Gastrocnemius medialis (tissue), 4 donors: ENCODE measurements at regions not wholly inside any gene's neighbourhood (a gene's known extent, or its start where the extent isn't known, plus 50 kb on each side); places are given as distances from the start of the nearest gene placed in this dataset.
A peak's percentile ranks its signal among the peaks of the same experiment; 100 is the strongest.

ENCODE experiments used
- ATAC-seq, 2 donors: fragments of 150-250 bp; one replicate each; pipeline ENCODE4 v1.9.1; 2016
- DNase-seq, 2 donors: peaks; one replicate each; pipeline ENCODE4 v3.0.0-alpha.2; 2019
- H3K27ac ChIP-seq, 4 donors: fragments of 200-600 bp; sonication (generic); 1 replicate in 1 of 4; 2 replicates in 3 of 4; pipeline ENCODE4 v1.5.1; 2016 to 2018; ENCODE audit warnings: mild to moderate bottlenecking in 2 of 4, moderate library complexity in 1 of 4
- H3K27me3 ChIP-seq, 3 donors: fragments of 200-600 bp; sonication (generic) in 2 of 3; 1 replicate in 1 of 3; 2 replicates in 2 of 3; pipeline versions ENCODE4 v1.5.1 to v1.6.0; 2016 to 2019; ENCODE audit warnings: mild to moderate bottlenecking in 1 of 3, moderate library complexity in 1 of 3
- H3K36me3 ChIP-seq, 2 donors: fragments of 200-600 bp; sonication (generic) in 1 of 2; one replicate each; pipeline ENCODE4 v1.5.1; 2017 to 2018
- H3K4me1 ChIP-seq, 2 donors: fragments of 200-600 bp; sonication (generic) in 1 of 2; one replicate each; pipeline ENCODE4 v1.5.1; 2016 to 2017; ENCODE audit warnings: mild to moderate bottlenecking in 2 of 2
- H3K4me3 ChIP-seq, 4 donors: fragments of 200-600 bp; sonication (generic) in 3 of 4; 1 replicate in 1 of 4; 2 replicates in 3 of 4; pipeline ENCODE4 v1.5.1; 2016 to 2019; ENCODE audit warnings: mild to moderate bottlenecking in 2 of 4
- H3K9me3 ChIP-seq, 3 donors: fragments of 200-600 bp; sonication (generic) in 2 of 3; 1 replicate in 1 of 3; 2 replicates in 2 of 3; pipeline ENCODE4 v1.5.1; 2016 to 2019
- POLR2A ChIP-seq, 2 donors: fragments of 450-650 bp; IDR thresholded peaks; one replicate each; pipeline ENCODE4 v1.6.1; 2017; ENCODE audit warnings: antibody characterized with exemption in 2 of 2, mild to moderate bottlenecking in 2 of 2, moderate library complexity in 2 of 2
- in situ Hi-C, 4 donors: fragments of 200-750 bp; cut with MboI; loops; one replicate each; pipeline versions ENCODE4 v1.15.0 to v1.8.0; 2017; ENCODE audit warnings: low sequenced_read_pairs in 4 of 4
- intact Hi-C: fragments of 100-400 bp; cut with DNase I; formaldehyde crosslinking; loops from one replicate; pipeline ENCODE4 v1.15.1; 2023; ENCODE audit warnings: low total_unique reads
- TF ChIP-seq, protein P1 (sequence below), 5 experiments: fragments of 450-650 bp in 3 of 5; fragments of 200-600 bp in 2 of 5; sonication (generic) in 2 of 5; IDR thresholded peaks in 4 of 5; conservative IDR thresholded peaks in 1 of 5; 1 replicate in 4 of 5; 2 replicates in 1 of 5; pipeline ENCODE4 v1.5.1; 2016 to 2019; ENCODE audit warnings: antibody characterized with exemption in 5 of 5, mild to moderate bottlenecking in 3 of 5, moderate library complexity in 3 of 5

DNA sequence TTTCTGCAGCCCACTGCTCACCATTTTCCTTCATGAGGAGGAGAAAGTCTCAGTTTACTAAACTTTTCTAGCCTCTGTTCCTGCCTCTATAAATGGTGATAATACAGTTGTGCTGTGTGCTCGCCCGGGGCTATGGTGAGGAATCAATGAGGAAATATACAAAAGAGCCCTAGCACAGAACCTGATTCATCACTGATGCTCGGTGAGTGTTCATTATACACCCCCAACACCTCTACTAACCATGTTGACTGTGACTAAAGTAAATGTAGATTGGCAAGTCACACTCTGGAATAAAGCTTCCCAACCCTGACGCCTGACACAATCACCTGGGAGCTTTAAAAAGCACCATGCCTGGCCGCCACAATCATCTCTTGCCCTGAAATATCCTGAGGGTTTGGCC is 118.8 kb upstream of the CYP1B1 start:
- Histone ChIP-seq H3K27me3 (no peaks in the 10 kb centered on the region), H3K27ac (no peak overlapping the region), H3K4me1 (no peaks in the 10 kb centered on the region), H3K9me3 (no peaks in the 10 kb centered on the region), H3K4me3 (no peak overlapping the region), H3K36me3 (no peaks in the 10 kb centered on the region)
- intact Hi-C loops (no loop called here), in situ Hi-C loops (no loop called here)
- no peak for DNase-seq
- ATAC-seq = no peak
- TF ChIP-seq POLR2A (IDR thresholded peaks at IDR 0.05) = no peak
- TF ChIP-seq, protein P1, sequence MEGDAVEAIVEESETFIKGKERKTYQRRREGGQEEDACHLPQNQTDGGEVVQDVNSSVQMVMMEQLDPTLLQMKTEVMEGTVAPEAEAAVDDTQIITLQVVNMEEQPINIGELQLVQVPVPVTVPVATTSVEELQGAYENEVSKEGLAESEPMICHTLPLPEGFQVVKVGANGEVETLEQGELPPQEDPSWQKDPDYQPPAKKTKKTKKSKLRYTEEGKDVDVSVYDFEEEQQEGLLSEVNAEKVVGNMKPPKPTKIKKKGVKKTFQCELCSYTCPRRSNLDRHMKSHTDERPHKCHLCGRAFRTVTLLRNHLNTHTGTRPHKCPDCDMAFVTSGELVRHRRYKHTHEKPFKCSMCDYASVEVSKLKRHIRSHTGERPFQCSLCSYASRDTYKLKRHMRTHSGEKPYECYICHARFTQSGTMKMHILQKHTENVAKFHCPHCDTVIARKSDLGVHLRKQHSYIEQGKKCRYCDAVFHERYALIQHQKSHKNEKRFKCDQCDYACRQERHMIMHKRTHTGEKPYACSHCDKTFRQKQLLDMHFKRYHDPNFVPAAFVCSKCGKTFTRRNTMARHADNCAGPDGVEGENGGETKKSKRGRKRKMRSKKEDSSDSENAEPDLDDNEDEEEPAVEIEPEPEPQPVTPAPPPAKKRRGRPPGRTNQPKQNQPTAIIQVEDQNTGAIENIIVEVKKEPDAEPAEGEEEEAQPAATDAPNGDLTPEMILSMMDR (IDR thresholded peaks at IDR 0.05 in 4 of 5, conservative IDR thresholded peaks at IDR 0.05 in 1 of 5) = no peak

DNA sequence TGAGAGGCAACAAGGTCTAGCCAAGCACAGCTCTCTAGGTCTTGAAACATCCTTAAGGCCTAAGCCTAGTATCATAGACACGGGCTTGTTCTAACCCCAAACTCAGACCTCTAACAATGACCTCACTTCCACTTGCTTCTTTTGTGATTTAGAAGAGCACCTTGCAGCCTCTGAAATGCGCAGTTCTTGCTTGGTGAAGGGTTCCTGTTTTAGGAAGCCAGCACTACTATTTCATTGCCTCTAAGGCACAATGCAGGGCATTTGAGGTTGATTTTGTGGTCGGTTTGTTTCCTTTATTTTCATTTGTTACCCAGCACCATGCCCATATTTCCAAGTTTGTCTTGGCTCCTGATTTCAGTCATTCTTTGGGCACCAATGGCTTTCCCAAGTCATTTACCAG is 117.0 kb upstream of the CYP1B1 start:
- no peak for TF ChIP-seq POLR2A (IDR thresholded peaks at IDR 0.05)
- TF ChIP-seq, protein P1 (IDR thresholded peaks at IDR 0.05 in 4 of 5, conservative IDR thresholded peaks at IDR 0.05 in 1 of 5) = no peak
- Histone ChIP-seq H3K9me3 (no peaks in the 10 kb centered on the region), H3K4me3 (no peak overlapping the region), H3K4me1 (no peaks in the 10 kb centered on the region), H3K36me3 (no peaks in the 10 kb centered on the region), H3K27me3 (no peaks in the 10 kb centered on the region), H3K27ac (no peak overlapping the region)
- in situ Hi-C loops = no loop called here
- intact Hi-C loops = no loop called here
- ATAC-seq = no peak
- DNase-seq = no peak

DNA sequence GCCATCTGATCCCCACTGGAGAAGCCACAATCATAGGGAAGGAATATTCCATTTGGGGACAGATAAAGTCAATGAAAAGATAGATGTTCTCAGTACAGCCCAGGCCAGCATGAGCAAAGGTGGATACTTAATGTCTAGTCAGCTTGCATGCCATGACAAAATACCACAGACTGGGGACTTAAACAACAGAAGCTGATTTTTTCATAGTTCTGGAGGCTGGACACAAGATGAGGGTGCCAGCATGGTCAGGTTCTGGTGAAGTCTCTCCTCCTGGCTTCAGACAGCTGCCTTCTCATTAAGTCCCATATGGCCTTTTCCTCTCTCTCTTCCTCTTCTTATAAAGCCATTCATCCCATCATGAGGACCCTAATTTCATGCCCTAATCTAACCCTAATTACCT is 116.1 kb upstream of the CYP1B1 start:
- no peak for ATAC-seq
- intact Hi-C loops (no loop called here), in situ Hi-C loops (no loop called here)

DNA sequence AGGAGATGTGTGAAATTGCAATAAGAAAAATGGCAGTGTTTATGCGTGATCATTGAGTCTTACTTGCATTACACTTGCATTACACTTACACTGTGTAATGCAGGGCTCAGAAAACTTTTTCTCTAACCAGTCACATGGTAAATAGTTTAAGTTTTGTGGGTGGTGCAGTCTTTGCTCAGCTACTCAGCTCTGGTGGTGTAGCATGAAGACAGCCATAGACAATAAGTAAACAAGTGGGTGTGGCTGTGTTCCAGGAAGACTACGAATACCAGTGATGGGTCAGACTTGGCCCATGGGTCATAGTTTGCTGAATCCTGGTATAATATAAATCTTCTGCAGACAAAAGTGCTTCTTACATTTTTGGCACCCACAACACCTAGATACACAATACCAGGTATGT is 115.6 kb upstream of the CYP1B1 start:
- H3K4me1 ChIP-seq = no peaks in the 10 kb centered on the region
- intact Hi-C loops = no loop called here
- no peaks in the 10 kb centered on the region for H3K9me3 ChIP-seq
- ATAC-seq (no peak), DNase-seq (no peak)
- H3K27ac ChIP-seq = no peak overlapping the region
- TF ChIP-seq, protein P1 (IDR thresholded peaks at IDR 0.05 in 4 of 5, conservative IDR thresholded peaks at IDR 0.05 in 1 of 5) = no peak
- TF ChIP-seq POLR2A (IDR thresholded peaks at IDR 0.05) = no peak
- no peaks in the 10 kb centered on the region for H3K36me3 ChIP-seq
- in situ Hi-C loops = no loop called here
- no peaks in the 10 kb centered on the region for H3K27me3 ChIP-seq
- no peak overlapping the region for H3K4me3 ChIP-seq

More for the DNA sequence above, 116.1 kb upstream of the CYP1B1 start:
- H3K4me3 ChIP-seq = no peak overlapping the region
- no peaks in the 10 kb centered on the region for H3K9me3 ChIP-seq
- no peak overlapping the region for H3K27ac ChIP-seq
- no peak for TF ChIP-seq POLR2A (IDR thresholded peaks at IDR 0.05)
- TF ChIP-seq, protein P1 (IDR thresholded peaks at IDR 0.05 in 4 of 5, conservative IDR thresholded peaks at IDR 0.05 in 1 of 5) = no peak
- DNase-seq = no peak
- no peaks in the 10 kb centered on the region for H3K4me1 ChIP-seq
- H3K36me3 ChIP-seq = no peaks in the 10 kb centered on the region
- H3K27me3 ChIP-seq = no peaks in the 10 kb centered on the region

DNA sequence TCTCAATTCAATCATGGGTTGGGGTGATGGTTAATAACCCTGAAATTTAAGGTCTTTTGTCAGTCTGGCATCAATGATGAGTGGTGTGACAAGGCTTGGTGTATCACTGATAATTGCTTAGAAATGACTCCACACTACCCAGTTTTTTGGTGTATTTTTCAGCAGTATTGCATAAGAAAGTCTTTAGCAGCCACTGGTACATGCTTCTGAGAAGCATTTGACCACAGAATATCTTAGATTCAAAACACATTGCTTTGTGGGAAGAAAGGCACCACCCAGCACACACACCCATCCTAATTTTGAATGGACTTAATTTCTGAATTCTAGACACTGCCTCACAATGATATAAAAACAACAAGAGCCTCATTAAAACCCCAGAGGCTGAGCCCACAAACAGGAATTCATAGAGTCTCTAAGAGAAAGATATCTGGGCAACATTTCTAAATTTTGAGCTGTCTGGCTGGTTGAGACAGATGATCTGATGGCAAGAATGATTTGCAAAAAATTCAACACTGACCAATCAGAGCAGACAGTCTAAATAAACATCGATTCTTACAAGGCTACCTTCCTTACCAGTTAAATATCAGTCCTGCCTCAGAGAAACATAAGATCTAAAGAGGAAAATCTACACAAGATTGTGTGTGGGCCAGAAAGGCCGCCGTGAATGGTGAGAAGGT is 114.7 kb upstream of the CYP1B1 start:
- TF ChIP-seq, protein P1 (IDR thresholded peaks at IDR 0.05 in 4 of 5, conservative IDR thresholded peaks at IDR 0.05 in 1 of 5) = no peak
- TF ChIP-seq POLR2A (IDR thresholded peaks at IDR 0.05) = no peak
- Histone ChIP-seq H3K4me3 (no peak overlapping the region), H3K9me3 (no peaks in the 10 kb centered on the region), H3K27ac (peak overlapping the region in 2 of 4 donors; percentile 21 to 31), H3K36me3 (no peaks in the 10 kb centered on the region), H3K4me1 (no peaks in the 10 kb centered on the region), H3K27me3 (no peaks in the 10 kb centered on the region)
- DNase-seq (no peak), ATAC-seq (peak; percentile 24 to 41)
- intact Hi-C loops = no loop called here
- in situ Hi-C loops = no loop called here
